ENCODE measurements at regions not wholly inside any gene's neighbourhood (a gene's known extent, or its start where the extent isn't known, plus 50 kb on each side); places are given as distances from the start of the nearest gene placed in this dataset.
"Not testable (repeated sequence)": the region's sequence is repeated elsewhere in the genome, so short reads cannot be mapped to it uniquely, and the experiment has no call there.

DNA sequence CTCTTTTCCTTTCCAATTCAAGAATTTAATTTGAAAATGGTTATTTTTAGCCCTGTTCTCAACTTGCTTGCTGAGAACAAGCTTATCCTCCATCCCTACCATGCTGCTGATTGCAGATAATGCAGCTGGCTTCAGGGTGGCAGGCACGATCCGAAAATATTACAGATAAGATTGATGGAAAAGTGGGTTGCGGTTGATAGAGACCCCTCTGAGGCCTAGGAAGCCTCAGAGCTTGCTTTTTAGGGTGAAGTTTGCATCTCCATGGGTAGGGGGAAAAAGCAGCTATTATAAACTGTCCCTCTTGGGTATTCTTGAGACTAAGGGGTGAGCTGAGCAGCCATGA is 116.5 kb upstream of the GOT2 start:
- Histone ChIP-seq H3K36me3 (ENCODE audit: insufficient read depth, low read length) (no peaks in the 10 kb centered on the region), H4K20me1 (ENCODE audit: insufficient read depth, low read length) (no peaks in the 10 kb centered on the region), H2AFZ (ENCODE audit: low read length) (no peak overlapping the region), H3K9me3 (ENCODE audit: low read depth, low read length) (no peaks in the 10 kb centered on the region), H3K4me3 (ENCODE audit: insufficient read depth, low read length) (no peak overlapping the region), H3K4me2 (ENCODE audit: insufficient read depth, low read length) (no peak overlapping the region), H3K4me1 (ENCODE audit: insufficient read depth, low read length) (no peaks in the 10 kb centered on the region), H3K27me3 (ENCODE audit: insufficient read depth, low read length) (no peaks in the 10 kb centered on the region), H3K79me2 (ENCODE audit: insufficient read depth, low read length) (no peaks in the 10 kb centered on the region), H3K27ac (ENCODE audit: low read depth, low read length) (no peak overlapping the region)
- no peak for DNase-seq (ENCODE audit: insufficient read length, low spot score, missing footprints)
- TF ChIP-seq, protein P1, sequence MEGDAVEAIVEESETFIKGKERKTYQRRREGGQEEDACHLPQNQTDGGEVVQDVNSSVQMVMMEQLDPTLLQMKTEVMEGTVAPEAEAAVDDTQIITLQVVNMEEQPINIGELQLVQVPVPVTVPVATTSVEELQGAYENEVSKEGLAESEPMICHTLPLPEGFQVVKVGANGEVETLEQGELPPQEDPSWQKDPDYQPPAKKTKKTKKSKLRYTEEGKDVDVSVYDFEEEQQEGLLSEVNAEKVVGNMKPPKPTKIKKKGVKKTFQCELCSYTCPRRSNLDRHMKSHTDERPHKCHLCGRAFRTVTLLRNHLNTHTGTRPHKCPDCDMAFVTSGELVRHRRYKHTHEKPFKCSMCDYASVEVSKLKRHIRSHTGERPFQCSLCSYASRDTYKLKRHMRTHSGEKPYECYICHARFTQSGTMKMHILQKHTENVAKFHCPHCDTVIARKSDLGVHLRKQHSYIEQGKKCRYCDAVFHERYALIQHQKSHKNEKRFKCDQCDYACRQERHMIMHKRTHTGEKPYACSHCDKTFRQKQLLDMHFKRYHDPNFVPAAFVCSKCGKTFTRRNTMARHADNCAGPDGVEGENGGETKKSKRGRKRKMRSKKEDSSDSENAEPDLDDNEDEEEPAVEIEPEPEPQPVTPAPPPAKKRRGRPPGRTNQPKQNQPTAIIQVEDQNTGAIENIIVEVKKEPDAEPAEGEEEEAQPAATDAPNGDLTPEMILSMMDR (IDR thresholded peaks at IDR 0.05; ENCODE audit: extremely low read depth, low read depth, low read length), result no peak

DNA sequence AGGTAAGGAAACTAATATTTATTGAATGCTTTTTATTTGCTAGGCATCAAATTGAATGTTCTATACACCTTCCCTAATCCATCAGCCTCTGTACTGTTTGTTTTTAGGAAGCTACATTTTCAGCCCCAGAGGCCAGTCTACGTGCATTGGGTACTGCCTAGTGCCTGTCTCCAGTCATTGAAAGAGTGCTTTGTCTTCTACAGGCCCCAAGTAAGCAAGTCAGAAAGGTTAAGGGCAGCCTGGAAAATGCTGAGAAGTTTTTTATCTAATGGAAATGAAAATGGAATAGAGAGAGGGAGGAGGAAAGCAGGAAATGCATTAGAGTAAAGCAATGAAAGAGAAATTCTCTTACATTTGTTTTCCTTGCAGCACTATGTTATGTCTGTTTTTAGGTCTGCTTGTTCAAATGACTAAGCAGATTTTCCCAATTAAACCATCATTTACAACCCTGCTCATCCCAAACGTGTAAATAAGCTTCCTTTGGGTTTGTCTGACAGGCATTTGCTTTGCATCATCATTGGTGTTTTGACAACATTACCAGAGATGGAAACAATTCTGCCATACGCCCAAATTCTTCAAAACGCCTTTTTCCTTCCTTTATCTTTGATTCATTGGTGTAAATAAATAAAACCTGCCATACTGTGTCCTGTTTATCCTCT is 116.0 kb upstream of the GOT2 start:
- H3K79me2 ChIP-seq (ENCODE audit: insufficient read depth, low read length), result no peaks in the 10 kb centered on the region
- H3K27ac ChIP-seq (ENCODE audit: low read depth, low read length), result no peak overlapping the region
- H3K4me3 ChIP-seq (ENCODE audit: insufficient read depth, low read length), result no peak overlapping the region
- H3K27me3 ChIP-seq (ENCODE audit: insufficient read depth, low read length), result no peaks in the 10 kb centered on the region
- no peak overlapping the region for H3K4me2 ChIP-seq (ENCODE audit: insufficient read depth, low read length)
- no peaks in the 10 kb centered on the region for H3K36me3 ChIP-seq (ENCODE audit: insufficient read depth, low read length)
- TF ChIP-seq, protein P1 (IDR thresholded peaks at IDR 0.05; ENCODE audit: extremely low read depth, low read depth, low read length), result no peak
- no peak for DNase-seq (ENCODE audit: insufficient read length, low spot score, missing footprints)
- H3K9me3 ChIP-seq (ENCODE audit: low read depth, low read length), result no peaks in the 10 kb centered on the region
- H4K20me1 ChIP-seq (ENCODE audit: insufficient read depth, low read length), result no peaks in the 10 kb centered on the region
- no peak overlapping the region for H2AFZ ChIP-seq (ENCODE audit: low read length)
- no peaks in the 10 kb centered on the region for H3K4me1 ChIP-seq (ENCODE audit: insufficient read depth, low read length)

DNA sequence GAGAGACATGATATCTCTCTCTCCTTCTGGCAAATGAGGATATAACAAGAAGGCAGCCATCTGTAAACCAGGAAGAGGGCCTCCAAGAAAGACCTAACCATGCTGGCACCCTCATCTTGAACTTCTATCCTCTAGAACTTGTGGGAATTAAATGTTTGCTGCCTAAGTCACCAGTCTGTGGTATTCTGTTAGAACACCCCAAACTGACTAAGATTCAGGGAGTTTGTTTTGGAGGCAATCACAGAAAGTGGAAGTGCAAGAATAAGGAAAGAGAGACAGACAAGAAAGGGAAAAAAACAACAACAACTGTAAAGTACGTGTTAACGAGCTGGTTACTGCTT is 114.5 kb upstream of the GOT2 start:
- Histone ChIP-seq H3K36me3 (ENCODE audit: insufficient read depth, low read length) (no peaks in the 10 kb centered on the region), H3K27ac (ENCODE audit: low read depth, low read length) (no peak overlapping the region), H3K27me3 (ENCODE audit: insufficient read depth, low read length) (no peaks in the 10 kb centered on the region), H3K4me1 (ENCODE audit: insufficient read depth, low read length) (no peaks in the 10 kb centered on the region), H3K4me3 (ENCODE audit: insufficient read depth, low read length) (no peak overlapping the region), H3K9me3 (ENCODE audit: low read depth, low read length) (no peaks in the 10 kb centered on the region), H2AFZ (ENCODE audit: low read length) (no peak overlapping the region), H3K4me2 (ENCODE audit: insufficient read depth, low read length) (no peak overlapping the region), H4K20me1 (ENCODE audit: insufficient read depth, low read length) (no peaks in the 10 kb centered on the region), H3K79me2 (ENCODE audit: insufficient read depth, low read length) (no peaks in the 10 kb centered on the region)
- TF ChIP-seq, protein P1 (IDR thresholded peaks at IDR 0.05; ENCODE audit: extremely low read depth, low read depth, low read length), result no peak
- no peak for DNase-seq (ENCODE audit: insufficient read length, low spot score, missing footprints)

DNA sequence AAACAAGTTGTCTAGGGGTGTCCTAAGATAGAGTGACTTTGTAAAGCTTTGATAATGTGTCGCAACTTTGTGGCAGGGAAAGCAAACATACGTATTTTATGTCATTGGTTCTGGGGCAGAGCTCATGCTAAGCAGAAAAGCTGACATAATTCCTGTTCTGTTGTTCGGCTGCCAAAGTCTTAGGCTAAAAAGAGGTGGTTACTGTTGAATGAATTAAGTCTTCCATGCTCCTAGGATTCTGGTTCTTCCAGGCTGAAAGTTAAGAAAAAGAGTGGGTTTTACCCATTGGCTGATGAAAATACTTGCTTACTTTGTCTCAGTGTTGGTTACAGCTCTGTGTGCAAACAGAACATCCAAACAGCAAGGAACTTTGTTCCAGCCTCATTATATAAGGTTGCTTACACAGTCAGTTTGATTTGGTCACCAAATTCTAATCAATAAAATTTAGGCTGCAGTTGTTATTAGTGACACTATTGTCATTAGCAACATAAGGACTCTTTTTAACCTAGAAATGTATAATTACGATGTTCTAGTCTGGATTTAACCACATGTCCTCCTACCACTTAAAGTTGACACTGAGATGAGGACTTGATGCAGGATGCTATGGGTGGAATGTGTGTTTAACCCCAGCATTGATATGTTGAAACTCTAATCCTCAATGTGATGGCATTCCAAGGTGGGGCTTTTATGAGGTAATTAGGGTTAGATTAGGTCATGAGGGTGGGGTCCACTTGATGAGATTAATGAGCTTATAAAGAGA is 114.0 kb upstream of the GOT2 start:
- H3K9me3 ChIP-seq (ENCODE audit: low read depth, low read length), result no peaks in the 10 kb centered on the region
- H3K4me1 ChIP-seq (ENCODE audit: insufficient read depth, low read length), result no peaks in the 10 kb centered on the region
- no peaks in the 10 kb centered on the region for H3K36me3 ChIP-seq (ENCODE audit: insufficient read depth, low read length)
- H3K4me2 ChIP-seq (ENCODE audit: insufficient read depth, low read length), result no peak overlapping the region
- no peaks in the 10 kb centered on the region for H3K79me2 ChIP-seq (ENCODE audit: insufficient read depth, low read length)
- TF ChIP-seq, protein P1 (IDR thresholded peaks at IDR 0.05; ENCODE audit: extremely low read depth, low read depth, low read length), result no peak
- DNase-seq (ENCODE audit: insufficient read length, low spot score, missing footprints), result no peak
- H3K4me3 ChIP-seq (ENCODE audit: insufficient read depth, low read length), result no peak overlapping the region
- no peak overlapping the region for H3K27ac ChIP-seq (ENCODE audit: low read depth, low read length)
- no peaks in the 10 kb centered on the region for H3K27me3 ChIP-seq (ENCODE audit: insufficient read depth, low read length)
- H2AFZ ChIP-seq (ENCODE audit: low read length), result no peak overlapping the region
- H4K20me1 ChIP-seq (ENCODE audit: insufficient read depth, low read length), result no peaks in the 10 kb centered on the region

DNA sequence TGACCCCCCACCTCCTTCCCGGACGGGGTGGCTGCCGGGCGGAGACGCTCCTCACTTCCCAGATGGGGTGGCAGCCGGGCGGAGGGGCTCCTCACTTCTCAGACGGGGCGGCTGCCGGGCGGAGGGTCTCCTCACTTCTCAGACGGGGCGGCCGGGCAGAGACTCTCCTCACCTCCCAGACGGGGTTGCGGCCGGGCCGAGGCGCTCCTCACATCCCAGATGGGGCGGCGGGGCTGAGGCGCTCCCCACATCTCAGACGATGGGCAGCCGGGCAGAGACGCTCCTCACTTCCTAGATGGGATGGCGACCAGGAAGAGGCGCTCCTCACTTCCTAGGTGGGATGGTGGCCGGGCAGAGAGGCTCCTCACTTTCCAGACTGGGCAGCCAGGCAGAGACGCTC is 112.1 kb upstream of the GOT2 start:
- not testable (repeated sequence) for H3K36me3 ChIP-seq (ENCODE audit: insufficient read depth, low read length); H2AFZ ChIP-seq (ENCODE audit: low read length); H3K4me3 ChIP-seq (ENCODE audit: insufficient read depth, low read length); H3K9me3 ChIP-seq (ENCODE audit: low read depth, low read length); H3K4me1 ChIP-seq (ENCODE audit: insufficient read depth, low read length); H3K27ac ChIP-seq (ENCODE audit: low read depth, low read length); H3K79me2 ChIP-seq (ENCODE audit: insufficient read depth, low read length); H4K20me1 ChIP-seq (ENCODE audit: insufficient read depth, low read length); H3K4me2 ChIP-seq (ENCODE audit: insufficient read depth, low read length); DNase-seq (ENCODE audit: insufficient read length, low spot score, missing footprints); H3K27me3 ChIP-seq (ENCODE audit: insufficient read depth, low read length)
